Medulla oblongata (tissue), 1 donor: ENCODE measurements at regions not wholly inside any gene's neighbourhood (a gene's known extent, or its start where the extent isn't known, plus 50 kb on each side); places are given as distances from the start of the nearest gene placed in this dataset.
"Not testable (repeated sequence)": the region's sequence is repeated elsewhere in the genome, so short reads cannot be mapped to it uniquely, and the experiment has no call there.

Source experiments
- DNase-seq: peaks from one replicate; pipeline ENCODE4 v3.0.0-alpha.2; 2015; ENCODE audit errors: extremely low spot score

- no peak for DNase-seq
Observed at GRCh38 chr1:101547357-101547756, 310.5 kb downstream of the S1PR1 start.

DNA sequence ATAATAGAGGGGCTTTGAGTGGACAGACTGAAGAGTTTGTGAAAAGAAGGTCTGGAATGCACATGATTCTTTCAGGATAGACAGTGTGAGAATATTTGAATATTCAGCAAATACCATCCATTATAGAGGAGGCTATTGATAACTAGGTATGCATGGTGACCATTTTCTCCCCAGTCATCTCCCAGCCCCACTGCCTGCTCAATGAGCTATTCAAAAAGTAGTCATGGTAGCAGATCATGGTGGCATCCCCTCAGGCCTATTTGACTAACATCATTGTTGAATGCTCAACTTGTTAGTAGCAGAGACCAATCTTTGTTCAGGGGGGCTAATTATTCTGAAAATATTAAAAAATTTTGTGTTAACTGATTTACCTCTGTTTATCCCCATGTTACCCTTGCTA, 311.6 kb downstream of the S1PR1 start:
- no peak for DNase-seq

DNA sequence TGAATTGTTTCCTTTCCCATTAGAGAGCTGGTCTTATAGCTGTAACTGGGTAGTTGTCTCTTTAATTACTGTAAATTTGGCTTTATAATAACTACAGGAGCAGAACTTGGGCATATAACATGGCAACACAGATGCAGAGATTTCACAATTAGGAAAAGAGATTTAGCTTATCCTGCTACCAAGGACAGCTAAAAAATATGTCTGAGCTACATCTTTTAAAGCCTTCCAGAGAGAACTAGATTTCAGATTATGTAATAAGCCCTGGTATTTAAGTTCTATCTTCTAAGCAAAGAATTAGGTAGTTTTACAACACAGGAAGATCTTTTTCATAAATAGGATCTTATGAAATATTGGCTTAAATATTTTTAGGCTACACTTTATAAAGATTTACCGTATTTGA, 313.8 kb downstream of the S1PR1 start:
- no peak for DNase-seq

GRCh38 chr1:101566883-101567538, 330.2 kb downstream of the S1PR1 start:
- DNase-seq: no peak

DNA sequence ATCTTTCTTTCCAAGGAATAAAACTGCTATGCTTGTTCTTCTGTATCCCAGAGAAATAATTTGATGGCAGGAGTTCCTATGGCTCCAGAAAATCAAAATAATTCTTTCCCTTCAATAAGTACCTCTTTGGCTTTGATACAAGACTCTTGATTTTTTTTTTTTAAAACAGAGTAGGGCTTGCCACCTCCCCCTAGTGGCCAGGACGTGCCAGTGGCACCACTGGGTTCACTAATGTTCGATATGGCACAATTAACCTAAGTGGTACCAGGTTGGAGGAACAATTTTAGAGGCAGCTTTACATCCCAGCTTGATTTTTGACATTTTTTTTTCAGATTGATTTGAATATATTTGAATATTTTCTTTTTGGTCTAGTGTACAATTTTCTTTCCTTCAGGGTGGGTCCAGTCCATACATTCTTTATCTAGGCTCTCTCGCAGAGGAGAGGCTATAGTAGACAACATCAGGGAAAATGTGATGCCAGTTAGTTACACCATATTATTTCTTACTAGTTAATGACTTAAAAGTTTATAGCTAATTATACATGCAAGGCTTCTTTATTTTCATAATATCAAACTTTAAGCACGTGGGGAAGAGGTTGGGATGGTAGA, 330.9 kb downstream of the S1PR1 start:
- DNase-seq: no peak

DNA sequence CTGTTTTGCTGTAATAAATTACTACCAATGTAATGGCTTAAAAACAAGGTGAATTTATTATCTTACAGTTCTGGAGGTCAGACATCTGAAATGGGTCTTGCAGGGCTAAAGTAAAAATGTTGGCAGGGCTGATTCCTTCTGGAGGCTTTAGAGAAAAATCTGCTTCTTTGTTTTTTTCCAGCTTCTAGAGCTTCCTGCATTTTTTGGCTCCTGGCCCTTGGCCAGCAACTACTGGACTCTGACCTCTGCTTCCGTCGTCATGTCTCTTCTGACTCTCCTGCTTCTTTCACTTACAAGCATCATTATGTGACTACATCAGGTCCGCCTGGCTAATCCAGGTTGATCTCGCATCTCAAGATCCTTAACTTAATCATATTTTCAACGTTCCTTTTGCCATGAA, 350.9 kb downstream of the S1PR1 start:
- peak; percentile 4 for DNase-seq

DNA sequence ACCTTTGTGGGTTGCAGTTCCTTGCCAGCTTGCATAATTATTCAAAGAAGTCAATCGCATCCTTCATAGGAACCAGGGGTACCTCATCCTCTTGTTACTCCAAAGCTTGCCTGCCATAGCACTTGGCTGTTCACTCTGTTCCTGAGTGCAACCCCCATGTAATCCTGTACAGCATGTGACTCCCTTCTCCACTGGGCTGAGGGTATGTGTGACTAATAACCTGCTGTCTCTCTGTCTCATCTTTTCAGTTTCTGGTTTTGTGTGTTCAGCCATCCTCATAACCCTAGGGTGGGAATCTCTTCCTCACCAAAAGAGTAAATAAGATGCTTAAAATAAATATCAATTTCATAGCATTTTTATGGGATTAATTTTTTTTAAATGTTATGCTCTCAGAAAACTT, 351.9 kb downstream of the S1PR1 start:
- DNase-seq: no peak

GRCh38 chr1:101592845-101593244, 356.0 kb downstream of the S1PR1 start:
- no peak for DNase-seq

- no peak for DNase-seq
Observed at GRCh38 chr1:101595881-101596374, 359.1 kb downstream of the S1PR1 start.

DNA sequence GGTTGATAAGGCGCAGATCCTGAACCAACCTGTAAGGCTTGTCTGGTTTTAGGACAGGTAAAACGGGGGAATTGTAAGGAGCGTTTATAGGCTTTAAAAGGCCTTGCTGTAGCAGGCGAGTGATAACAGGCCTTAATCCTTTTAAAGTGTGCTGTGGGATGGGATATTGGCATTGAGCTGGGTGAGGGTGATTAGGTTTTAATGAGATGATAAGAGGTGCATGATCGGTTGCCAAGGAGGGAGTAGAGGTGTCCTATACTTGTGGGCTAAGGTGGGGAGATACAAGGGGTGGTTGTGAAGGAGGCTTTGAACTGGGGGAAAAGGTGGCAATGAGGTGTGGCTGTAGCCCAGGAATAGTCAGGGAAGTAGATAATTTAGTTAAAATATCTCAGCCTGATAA, 363.8 kb downstream of the S1PR1 start:
- DNase-seq: not testable (repeated sequence)

DNA sequence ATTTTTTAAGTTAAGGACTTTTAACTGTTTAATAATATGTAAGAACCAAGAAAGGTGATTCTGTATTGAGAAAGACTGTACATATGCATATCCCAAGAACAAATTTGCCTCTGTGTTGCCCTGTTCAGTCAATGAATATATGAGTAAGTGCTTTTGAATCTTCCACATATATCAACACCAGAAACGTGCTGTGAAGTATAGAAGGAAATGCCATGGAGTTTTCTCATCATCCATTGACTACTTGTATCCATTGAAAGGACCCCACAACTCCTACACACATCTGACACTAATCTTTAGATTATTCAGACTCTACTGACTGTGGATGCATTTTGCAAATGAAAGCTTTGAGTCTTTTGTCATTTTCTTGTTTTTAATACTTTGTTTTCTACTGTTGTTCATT, 366.9 kb downstream of the S1PR1 start:
- no peak for DNase-seq

- no peak for DNase-seq
Observed at GRCh38 chr1:101605878-101606277, 369.1 kb downstream of the S1PR1 start.

GRCh38 chr1:101613546-101613945, 376.7 kb downstream of the S1PR1 start:
- DNase-seq: no peak

DNA sequence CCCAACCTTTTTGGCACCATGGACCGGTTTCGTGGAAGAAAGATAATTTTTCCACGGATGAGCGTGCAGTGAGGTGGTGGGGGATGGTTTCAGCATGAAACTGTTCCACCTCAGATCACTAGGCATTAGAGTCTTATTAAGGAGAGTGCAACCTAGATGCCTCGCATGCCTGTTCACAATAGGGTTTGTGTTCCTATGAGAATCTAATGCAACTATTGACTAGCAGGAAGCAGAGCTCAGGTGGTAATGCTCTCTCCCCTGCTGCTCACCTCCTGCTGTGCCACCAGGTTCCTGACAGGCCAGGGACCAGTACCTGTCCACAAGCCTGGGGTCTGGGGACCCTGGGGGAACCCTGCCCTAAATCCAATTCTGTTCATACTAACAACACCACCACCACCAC, 377.8 kb downstream of the OLFM3 start:
- no peak for DNase-seq

GRCh38 chr1:101632548-101633272, 364.0 kb downstream of the OLFM3 start:
- DNase-seq: no peak

DNA sequence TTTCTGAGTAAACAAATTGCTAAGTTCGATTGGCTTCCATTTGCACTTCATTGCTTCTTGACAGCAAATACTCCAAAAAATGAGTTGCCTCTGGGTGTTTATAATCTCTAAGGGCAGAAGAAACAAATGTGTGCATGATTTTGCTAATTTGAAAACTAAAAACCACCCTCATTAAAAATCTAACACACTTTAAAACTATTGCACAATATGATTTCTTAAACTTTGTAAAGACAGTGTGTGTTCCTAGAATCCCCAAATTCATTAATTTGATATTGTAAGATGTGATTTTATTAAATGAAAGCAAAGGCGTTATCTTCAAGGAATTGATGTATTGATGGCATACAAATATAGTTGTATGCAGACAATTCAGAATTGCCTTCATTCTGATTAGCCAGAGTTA, 350.9 kb downstream of the OLFM3 start:
- no peak for DNase-seq

DNA sequence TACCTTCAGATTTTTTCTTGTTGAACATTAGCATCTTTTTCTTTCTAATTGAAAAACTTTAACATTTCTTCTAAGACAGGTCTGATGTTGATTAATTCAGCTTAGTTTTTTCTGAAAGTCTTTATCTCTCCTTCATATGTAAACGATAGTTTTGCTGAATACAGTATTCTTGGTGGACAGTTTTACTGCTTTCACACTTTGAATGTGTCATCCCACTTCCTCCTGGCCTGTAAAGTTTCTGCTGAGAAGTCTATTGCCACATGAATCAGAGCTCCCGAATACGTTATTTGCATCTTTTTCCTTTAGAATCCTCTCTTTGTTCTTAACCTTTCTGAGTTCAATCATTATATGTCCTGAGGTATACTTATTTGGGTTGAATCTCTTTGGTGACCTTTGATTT, 344.2 kb downstream of the OLFM3 start:
- no peak for DNase-seq

DNA sequence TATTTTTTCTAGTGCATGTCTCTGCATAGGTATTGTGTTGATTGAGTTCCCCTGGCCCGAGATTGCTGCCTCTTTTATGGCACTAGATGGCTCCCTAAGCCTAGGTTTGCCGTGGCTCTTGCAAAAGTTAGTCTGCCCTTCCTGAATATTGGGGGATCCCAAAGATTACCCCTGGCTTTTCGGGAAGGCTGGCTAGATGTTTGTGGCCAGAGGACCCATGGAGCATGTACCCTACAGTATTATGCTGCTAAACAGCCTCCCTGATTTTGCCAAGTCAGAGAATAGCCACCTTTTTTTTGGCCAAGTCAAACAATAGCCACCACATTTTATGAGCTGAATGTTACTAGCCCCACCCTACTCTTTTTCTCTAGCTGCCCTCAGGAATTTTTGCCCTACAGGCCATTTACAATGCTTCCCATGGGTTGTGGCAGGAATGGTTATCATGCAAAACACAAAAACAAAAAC, 343.2 kb downstream of the OLFM3 start:
- DNase-seq: no peak

DNA sequence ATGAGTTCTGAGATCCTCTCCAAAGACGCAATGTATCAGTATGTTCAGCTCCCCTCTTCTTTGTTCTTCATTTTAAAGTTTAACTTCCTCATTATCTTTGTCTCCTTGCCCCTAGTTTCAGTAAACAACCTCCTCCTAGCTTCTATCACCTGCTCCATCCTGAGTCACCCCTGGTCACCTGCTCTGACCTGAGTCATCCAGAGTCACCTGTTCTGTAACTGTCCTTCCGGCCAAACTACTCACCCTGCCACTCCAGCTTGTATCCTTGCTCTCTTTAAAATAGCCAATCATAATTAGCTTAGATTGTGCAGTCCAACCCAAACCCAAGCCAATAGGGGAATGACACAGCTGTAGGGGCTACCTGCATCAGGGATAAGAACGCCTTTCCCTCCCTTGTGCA, 332.0 kb downstream of the OLFM3 start:
- DNase-seq: no peak

DNA sequence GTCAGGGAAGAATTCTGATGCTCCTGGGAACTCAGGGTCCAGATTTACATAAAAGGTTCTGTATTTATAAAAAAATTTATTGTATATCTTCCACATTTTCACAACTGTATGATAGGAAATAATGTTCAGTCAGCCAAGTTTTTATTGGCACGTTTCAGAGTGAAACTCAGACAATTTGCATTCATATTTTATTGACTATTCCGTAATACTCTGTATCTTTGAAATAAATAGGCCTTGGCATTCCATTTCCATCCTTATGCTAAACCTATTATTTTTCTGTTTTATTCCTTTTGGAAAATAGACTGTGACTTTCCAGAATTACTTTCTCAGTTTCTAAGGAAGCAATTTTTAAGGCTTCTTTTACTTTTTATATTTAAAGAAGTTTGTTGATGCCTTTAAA, 329.0 kb downstream of the OLFM3 start:
- DNase-seq: no peak

GRCh38 chr1:101683136-101683535, 313.6 kb downstream of the OLFM3 start:
- no peak for DNase-seq

GRCh38 chr1:101683561-101683960, 313.2 kb downstream of the OLFM3 start:
- no peak for DNase-seq

DNA sequence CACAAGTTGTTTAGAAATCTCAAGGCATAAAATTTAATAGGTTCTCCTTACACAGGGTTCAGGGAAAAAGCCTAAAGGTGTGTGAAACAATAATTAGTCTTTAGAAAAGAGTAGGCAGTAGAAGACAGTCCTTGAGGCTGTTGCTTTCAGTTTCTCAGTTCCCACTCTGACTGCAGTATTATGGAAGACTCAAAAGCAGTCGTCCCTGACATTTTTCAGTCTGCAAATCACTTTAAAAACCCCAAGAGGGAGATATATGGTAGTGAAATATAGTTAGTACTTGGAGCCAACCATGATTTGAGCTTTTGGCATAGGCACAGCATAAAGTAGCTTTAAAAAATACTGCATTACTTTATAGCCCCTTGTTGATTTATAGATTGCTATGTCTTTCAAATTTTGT, 299.7 kb downstream of the OLFM3 start:
- no peak for DNase-seq
